HG03571 (cell line): ENCODE measurements at regions not wholly inside any gene's neighbourhood (a gene's known extent, or its start where the extent isn't known, plus 50 kb on each side); places are given as distances from the start of the nearest gene placed in this dataset.
"Not testable (repeated sequence)": the region's sequence is repeated elsewhere in the genome, so short reads cannot be mapped to it uniquely, and the experiment has no call there.

Experiments
- ATAC-seq: cut with Tn5 transposase; IDR thresholded peaks from one replicate; pipeline ENCODE4 v1.9.1; 2021; ENCODE audit not compliant: unreplicated experiment

DNA sequence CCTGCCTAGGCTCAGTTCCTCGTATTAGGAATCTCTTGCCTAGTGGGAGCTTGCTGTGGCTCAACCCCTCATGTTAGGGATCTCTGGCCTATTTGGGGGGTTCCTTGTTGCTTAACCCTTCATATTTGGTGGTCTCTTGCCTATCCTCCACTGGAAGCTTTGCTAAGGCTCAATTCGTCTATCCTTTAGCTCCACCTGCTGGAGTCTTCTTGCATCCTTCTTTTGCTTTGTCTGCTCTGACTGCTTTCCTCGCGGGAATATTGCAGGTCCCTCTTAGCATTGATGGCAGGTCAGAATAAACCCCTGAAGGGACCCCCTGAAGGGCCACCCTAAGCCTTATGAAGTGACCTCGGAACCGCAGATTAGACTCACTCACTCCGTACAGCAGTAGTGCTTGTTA, 203.0 kb upstream of the TBX18 start:
- no peak for ATAC-seq

GRCh38 chr6:84953111-84953755, 188.8 kb upstream of the TBX18 start:
- no peak for ATAC-seq

- ATAC-seq: not testable (repeated sequence)
These were observed 180.5 kb upstream of the TBX18 start for GRCh38 chr6:84944926-84945325.

DNA sequence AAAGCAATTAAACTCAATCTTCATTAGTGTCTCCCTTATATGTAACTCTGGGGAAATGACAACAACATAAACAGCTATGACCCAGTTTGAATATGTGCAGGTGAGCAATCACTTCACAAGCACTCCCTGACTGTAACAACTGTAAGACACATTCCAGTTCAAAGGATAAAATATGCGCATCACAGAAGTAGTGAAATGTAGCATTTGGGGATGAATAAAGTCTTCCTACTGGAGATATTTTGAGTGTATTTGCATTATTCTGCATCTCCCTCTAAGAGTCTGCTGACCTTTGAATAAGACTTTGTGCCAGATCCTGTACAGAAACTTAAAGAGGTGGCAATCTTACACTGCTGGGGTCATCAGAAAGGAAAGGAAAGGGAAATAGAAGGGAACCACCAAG, 179.5 kb upstream of the TBX18 start:
- no peak for ATAC-seq

GRCh38 chr6:84941609-84942008, 177.2 kb upstream of the TBX18 start:
- not testable (repeated sequence) for ATAC-seq

- ATAC-seq: no peak
These were observed 164.8 kb upstream of the TBX18 start for GRCh38 chr6:84929212-84929611.

- ATAC-seq: no peak
These were observed 163.2 kb upstream of the TBX18 start for GRCh38 chr6:84927551-84927950.

DNA sequence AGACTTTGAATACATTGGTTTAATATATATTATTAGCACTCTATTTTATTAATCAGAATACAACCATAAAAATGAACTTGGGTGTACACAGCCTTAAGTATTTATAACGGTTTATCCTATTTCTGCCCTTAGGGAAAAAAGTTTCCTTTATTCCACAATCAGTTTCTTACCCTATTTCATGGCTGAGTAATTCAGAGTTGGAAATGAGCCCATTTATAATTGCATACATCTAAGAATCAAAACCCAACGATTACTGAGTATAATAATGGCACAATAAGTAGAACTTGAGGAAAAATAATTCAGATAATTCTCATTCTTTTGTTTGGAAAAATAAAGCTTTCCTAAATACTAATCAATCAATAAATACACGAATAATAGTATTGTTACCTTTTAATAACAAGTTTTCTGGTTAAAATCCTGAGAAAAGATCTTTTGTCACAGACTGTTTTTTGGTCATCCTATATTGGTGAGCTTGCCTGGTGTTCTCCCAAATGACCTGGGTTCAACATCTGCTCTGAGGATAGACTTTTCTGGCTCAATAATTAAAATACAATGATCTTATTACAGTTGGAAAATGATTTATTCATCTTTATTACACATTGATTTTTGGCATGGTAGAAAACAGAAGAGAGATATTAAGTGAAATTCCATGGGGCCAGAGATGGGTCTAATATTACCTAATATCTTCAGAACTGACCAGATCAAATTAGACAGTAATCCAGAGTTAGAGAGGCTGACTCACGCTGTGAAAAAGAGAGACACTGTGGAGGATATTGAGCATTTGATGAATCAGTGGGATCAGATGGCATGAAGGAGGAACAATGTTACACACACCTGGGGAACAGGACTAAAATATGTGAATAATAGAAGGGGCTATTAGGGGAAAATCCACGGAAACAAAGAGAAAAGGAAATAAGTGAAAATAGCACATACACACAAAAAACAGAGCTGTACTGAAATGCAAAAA, 162.1 kb upstream of the TBX18 start:
- ATAC-seq: no peak

DNA sequence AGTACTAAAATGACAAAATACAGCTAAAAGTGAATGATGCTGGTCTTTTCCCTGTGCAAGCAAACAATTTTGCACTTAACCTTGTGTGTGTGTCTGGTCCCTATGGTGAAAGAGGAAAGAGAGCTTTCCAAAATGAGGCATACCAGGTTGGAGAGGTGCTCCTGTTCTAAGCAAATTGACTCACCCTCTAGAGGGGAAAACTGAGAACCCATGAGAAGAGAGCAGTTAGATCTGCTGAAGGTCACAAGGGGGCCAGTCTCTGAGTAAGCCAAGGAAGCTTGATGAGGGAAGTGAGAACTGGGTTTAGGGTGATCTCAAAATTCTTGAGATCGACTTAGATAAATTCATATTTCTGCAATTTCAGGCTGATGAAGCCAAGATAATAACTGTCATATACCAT, 157.5 kb upstream of the TBX18 start:
- no peak for ATAC-seq

- ATAC-seq: no peak
These were observed 155.6 kb upstream of the TBX18 start for GRCh38 chr6:84920021-84920420.

GRCh38 chr6:84916704-84917103, 152.3 kb upstream of the TBX18 start:
- ATAC-seq: no peak

DNA sequence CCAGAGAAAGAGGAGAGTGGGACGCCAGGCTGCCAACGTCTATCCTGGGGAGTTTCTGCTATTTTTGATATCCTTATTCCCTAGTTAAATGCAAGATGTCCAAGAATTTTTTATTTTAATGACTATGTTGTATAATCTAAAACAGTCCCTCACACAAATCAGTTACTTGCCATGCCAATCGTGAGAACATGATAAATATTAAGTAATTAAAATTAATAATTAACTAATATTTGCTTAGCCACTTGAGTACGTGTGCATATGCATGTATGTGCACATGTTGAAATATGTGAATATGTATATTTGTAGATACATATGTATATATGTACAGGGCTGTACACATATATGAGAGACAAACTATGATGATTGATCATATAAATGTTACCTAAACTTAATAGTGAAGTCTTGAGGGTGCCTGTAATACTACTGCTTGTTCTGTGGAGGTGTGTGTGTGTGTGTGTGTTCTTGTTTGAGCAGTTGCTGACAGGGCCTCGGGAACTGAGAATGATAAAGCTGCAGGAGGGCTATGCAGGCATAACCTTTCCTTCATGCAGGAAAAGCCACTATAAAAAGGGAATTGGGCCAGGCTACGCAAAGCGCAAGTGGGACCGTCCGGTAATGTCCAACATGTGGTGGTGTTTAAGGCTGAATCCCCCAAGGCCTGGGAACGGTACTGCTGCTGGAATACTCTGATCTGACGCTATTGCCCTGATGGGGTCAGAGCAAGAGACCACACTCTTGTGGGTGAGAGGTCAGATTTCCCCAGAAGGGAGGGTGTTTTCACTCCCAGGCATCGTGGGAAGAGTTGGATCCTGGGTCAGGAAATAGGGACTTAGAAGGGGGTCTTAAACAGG, 148.3 kb upstream of the TBX18 start:
- no peak for ATAC-seq

DNA sequence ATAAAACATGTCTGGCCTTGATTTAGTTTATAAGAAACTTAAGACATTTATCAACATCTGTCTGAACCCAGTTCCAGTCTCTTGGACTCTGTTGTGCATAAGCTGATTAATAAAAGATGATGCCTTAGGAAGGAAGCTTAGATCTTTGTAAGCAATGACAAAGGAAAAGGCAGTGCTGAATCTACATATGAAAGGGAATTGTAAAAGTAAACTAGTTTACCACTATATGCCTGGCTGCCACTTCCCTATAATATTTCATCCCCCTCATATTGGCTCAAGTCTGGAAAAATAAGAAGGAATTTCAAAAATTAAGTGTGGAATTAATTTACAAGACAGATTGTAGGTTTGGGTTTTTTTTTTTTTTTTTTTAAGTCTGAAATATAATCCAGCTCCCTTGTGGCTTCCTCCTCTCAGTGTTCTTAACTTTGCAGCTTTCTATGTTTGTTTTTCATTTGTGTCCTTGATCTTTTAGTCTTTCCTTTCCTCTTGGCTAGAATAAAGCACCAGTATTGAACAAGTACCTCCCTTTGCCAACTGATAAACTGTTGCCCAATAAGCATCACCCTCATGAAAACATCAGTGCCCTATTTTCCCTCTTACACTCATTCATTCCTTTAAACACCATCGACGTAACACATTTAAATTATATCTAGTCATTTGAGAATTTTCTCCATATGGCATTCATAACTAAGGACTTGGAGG, 146.7 kb upstream of the TBX18 start:
- ATAC-seq: no peak

- no peak for ATAC-seq
These were observed 144.0 kb upstream of the TBX18 start for GRCh38 chr6:84908304-84908904.

DNA sequence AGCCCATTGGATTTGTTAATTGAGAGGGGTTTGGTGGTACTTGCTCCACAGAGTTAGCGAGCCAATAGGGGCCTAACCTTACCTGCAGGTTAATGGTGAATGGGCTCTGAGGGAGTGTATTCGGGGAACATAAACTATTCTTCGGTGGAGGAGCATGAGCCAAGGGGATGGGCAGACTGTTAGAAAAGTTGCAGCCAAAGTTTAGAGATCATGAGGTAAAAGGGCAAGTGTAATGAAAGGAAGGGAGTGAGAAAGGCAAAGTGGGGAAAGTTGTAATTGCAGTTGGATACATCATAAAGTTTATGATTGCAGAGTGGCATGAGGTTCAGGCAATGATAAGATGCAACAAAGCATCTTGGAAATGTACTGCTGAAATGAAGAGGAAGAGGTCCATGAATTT, 142.1 kb upstream of the TBX18 start:
- ATAC-seq: no peak

DNA sequence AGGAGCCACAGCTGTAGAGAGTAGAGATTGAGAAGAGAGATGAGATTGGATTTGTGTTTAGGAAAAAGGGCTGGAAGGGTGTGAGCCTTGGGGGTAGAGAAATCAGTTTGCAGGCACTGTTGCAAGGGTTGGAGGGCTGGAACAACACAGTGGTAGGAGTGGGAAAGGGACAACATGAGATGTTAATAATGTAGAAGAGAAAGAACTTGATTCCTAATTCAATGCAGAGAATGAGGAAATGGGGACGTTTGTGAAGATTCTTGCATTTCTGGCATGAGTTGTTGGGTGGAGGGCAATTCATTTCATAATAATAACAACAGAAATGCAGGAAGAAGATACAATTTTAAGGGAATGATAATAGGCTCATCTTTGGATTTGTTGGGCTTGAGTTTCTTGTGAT, 141.4 kb upstream of the TBX18 start:
- ATAC-seq: no peak

- ATAC-seq: no peak
These were observed 138.0 kb upstream of the TBX18 start for GRCh38 chr6:84902354-84902928.

DNA sequence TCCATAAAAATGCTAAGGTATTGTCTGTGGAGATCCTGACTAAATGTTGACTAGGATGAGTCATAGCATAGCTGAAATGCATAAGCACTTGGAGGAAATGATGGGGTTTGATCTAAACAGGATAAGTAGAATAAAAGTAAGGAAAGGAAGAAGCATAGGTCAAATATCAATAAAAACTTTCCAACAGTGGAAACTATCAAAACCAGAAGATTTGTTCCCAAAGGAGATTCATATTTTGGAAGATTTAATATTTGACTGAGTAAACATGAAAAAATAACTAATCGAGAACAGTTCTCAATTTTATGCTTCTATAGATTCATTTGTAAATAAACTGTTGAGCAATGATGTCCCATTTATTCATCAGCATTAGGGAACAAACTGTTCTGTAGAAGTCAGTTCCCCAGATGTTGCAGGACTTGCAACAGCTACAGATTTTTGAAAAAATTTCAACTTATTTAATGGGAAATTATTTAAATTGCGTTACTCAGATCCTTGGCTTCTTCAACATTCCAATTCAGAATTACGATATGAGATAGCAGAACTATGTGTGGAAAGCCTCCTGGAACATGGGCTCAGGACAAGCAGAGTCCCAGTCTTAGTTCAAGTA, 133.7 kb upstream of the TBX18 start:
- no peak for ATAC-seq

DNA sequence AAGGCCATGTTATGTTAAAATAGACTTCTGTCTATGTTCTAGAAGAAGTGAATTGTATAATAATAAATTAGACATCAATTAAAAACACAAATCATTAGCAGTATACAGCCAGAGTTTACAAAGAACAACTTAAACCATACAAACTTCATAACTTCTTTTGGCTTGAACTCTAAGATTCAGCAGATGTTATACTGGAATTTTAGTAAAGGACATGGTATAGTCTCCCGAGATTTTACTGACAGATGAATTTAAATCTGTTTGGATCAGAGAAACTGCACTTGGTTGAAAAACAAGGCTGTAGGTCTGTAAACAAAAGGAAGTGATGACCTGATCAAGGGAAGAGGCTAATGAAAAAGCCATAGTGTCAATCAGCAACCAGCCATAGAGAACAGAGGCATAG, 132.6 kb upstream of the TBX18 start:
- ATAC-seq: no peak

- ATAC-seq: no peak
These were observed 128.3 kb upstream of the TBX18 start for GRCh38 chr6:84892671-84893070.
